COLO829 (cell line): ENCODE measurements at regions not wholly inside any gene's neighbourhood (a gene's known extent, or its start where the extent isn't known, plus 50 kb on each side); places are given as distances from the start of the nearest gene placed in this dataset.

Experiments used
- DNase-seq: peaks from one replicate; pipeline ENCODE4 v3.0.0; 2012; ENCODE audit warnings: low spot score

DNA sequence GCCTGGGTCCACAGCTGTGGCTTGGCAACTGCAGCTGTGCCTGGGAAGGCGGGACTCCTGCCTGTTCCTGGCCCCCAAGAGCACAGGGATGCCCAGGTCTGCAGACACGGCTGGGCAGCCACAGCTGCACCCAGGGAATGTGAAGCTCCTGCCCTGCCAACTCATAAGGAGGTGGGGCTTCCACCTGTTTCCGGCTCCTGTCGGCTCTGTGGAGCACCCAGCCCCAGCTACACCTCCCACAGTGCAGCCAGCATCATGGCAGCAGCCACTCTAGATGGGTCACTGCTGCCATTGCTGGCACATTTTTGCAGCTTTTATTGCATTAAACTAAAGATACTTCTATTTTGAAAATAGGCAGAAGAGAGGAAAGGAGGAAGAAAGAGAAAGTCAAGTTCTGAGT, 207.9 kb downstream of the SAMD5 start:
- no peak for DNase-seq

DNA sequence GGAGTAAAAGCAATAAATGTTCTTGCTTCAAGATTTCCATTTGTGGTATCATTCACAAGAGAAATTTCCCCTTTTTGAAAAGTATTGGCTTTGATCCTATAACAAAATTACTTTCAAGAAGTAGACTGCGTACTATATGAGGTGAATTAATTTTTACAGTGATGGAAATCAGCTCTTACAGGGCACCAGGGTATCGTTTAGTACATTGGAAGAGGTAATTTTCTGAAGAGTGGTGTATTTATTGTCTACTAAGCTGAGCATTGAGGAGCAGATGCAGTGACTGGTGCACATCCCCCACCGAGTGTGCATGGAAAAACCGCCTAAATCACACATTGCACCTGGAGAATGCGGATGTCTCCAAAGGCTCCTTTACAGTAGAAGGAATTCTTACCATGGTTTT, 209.5 kb downstream of the SAMD5 start:
- no peak for DNase-seq

DNA sequence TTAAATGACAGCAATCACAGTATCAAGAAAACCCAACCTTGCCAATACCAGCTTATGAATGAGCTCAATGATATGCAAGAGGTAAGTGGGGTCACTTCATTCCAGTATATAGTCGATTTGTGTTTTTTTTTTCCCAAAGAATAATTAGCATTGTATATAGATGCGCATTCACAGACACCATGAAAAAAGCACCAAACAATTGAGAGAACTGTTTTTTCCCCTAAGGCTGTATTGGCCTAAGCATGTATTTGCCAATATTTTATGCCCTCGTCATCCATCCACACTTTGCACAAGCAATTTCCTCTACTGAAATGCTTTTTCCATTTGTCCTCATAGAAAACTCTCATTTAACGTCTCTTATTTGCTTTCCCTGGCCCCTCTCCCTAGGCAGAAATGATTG, 213.7 kb downstream of the SAMD5 start:
- DNase-seq, result no peak

DNA sequence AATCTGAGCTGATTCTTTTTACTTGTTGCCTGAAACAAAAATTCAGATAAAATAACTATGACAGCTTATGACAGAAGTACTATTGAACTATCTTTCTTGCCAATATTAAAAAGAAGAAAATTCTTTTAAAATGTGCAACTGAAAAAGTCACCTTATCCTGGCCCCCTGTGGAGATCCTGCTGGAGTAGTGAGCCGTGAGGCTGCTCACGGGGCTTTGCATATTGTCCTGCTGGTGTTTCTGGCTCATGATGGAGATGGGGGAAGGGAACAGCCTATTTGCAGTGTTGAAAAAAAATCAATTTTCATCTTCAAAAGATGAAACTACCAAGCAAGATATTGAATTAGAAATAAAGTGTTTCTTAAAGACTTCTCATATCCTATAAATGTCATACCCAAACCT, 216.0 kb downstream of the SAMD5 start:
- no peak for DNase-seq

DNA sequence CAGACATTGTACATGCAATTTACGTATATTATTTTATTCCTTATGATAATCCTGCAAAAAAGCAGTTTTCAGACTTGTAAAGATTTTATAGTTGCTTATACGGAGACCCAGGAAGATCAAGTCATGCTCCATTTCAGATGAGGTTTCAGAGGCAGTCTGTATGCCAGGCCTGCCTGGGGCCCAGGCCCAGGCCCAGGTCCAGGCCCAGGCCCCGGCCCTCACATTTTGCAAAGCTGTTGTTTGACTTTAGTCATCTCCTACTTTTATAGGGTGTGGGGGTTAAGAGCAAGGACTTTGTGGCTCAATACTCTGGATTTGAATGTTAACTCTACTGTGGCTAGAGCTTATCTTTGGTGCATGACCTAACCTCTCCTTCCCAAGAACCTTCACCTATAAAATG, 217.9 kb downstream of the SAMD5 start:
- no peak for DNase-seq

DNA sequence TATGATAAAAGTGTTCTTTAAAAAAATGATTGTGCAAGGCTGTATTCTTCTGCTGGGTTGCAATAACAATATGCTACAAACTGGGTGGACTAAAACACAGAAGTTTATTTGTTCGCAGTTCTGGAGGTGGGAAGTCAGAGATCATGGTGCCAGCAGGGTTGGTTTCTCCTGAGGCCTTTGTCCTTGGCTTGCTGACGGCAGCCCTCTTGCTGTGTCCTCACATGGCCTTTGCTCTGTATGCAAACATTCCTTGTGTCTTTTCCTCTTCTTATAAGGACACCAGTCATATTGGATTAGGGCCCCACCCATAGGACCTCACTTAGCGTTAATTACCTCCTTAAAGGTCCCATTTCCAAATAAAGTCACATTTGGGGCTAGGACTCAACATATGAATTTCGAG, 220.4 kb downstream of the SAMD5 start:
- no peak for DNase-seq

DNA sequence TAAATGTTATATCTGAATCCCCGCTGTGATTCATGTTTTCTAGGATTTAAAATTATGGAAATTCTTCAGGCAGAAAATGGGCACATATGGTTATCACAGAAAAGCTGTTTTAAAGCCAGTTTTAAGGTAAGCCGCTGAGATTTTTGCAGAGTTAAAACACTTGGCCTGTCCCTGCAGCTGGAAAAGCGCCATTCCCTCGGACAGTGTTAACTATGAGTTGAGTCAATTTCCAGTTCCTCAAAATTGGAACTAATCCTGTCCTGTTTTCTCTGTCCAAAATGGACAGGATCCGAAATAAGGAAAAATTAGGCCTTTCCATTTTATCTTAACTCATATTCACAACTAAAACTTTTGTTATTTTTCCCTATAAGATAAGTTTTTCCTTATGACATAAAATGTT, 225.2 kb downstream of the SAMD5 start:
- DNase-seq, result no peak

DNA sequence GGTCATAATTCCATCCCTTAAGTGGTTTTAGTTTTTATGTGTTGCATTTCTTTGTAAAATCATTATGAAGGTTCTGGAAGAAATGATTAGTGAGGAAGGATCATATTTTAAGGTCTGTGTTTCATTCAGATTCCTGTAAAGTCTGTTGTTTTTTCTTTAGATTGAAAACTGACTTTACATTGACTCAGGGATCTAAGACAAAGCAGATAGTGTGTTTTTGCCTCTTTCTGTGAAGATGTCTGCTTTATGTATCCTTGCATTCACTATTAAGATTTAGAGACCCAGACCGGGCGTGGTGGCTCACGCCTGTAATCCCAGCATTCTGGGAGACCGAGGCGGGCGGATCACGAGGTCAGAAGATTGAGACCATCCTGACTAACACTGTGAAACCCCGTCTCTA, 225.7 kb downstream of the SAMD5 start:
- DNase-seq, result no peak

DNA sequence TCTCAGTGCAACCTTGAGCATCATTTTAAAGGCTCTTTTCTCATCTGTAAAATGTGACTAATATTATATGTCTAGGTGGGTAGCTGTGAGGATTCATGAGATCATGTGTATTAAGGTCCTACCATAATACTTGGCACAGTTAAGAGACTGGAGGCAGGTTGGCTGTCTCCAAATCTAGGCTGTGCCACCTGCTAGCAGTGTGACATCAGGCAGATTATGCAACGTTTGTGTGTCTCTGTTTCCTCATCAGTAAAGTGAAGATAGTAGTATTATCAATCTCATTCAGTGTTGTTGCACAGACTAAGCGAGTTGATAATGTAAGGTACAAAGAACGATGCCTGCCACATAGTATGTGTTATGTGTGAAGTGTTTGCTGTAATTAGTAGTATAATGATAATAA, 227.4 kb downstream of the SAMD5 start:
- no peak for DNase-seq

DNA sequence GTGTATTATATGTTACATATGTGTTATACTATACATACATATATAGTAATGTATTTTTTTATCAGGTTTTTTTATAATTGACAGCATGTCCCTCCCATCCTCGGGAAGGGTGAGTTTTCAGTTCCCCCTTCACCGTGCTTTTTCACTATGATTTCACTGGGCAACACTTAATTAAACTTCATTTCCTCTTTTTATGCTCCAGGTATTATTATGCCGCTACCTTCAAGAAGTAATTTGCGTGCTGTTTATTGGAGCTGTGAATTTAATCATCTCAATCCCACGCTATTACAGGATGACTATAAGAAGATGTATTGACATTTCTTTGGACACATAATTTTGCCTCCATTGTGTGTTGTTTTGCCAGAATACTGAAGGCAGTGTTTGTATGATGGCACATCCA, 228.6 kb downstream of the SAMD5 start:
- DNase-seq, result no peak

DNA sequence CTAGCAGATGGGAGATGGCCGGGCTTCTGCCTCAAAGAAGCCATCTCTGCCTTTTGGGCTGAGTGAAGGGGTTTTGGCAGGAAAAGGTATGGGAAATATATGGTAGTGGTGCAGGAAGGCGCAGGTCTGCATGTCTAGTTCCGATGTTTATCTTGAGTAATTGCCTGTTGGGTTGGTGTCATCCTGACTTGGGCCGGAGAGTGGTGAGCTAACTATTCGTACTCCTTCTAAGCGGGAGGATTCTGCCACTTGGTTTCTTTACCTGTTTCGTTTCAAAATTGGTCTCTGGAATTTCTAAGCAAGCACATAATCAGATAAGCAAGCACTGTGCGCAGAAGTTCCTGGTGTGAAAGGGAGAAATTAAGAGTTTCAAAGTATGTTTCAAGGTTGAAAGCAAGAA, 229.6 kb downstream of the SAMD5 start:
- no peak for DNase-seq

DNA sequence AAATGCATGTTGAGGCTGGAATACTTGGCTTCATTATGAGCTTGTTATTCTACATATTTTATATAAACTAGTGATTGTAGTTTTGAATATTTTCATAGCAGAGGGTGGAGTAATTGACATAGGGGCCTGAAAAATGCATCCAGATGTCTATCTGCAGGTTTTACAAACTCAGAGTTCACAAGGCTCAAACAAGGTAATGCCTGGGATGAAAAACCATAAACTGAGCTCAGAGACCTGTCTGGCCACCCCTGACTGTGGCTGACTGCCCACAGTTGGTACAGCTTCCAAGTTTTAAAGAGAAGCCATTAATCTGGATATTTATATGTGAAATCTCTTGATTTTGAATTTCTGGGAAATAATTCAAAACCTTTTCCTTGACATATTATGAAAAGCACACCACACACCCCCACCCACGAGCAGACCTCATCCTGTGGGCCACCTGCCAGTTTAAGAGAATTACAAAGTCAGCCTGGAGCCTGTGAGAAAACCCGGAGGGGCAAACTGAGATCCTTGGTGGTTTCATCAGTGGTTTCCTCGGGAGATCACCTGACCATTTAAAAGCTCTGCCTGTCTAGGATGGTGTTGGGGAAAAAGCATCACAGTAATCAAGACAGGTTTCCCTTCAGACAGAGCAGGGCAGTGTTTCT, 230.1 kb downstream of the SAMD5 start:
- DNase-seq, result no peak

DNA sequence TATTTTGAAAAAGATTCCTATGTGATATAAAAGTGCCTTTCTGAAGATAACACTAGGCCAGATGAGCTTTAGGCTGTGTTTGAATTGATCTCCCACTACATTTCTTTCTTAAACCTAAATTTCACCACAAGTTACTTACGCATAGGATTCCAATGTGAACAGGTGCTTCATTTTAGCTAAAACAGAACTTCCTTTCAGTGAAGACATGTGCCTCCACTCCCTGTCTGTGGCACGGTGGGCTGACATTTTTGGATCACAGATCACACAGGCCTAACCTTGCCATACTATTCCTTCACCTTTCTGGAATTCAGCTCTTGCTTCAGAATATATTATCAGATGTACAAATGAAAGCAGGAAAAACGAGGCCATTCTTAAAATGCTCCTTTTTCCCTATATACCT, 231.8 kb downstream of the SAMD5 start:
- no peak for DNase-seq

DNA sequence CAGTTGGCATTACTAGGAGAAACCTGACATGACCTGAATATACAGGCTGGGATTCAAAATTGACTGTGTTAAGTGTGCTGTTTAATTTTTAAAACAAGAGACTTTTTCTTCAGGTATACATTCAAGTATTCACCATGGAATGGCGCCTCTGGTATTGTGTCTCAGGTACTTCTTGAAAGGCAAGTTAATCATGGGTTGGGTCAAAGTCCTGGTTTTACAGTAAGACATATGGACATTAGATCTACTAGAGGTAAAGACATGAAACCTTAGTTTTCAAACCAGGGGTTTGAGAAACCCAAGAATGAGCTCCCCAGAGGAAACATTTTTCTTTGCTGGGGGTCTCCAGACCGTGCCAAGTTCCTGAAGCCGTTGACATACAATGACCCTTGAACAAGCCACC, 232.4 kb downstream of the SAMD5 start:
- no peak for DNase-seq

DNA sequence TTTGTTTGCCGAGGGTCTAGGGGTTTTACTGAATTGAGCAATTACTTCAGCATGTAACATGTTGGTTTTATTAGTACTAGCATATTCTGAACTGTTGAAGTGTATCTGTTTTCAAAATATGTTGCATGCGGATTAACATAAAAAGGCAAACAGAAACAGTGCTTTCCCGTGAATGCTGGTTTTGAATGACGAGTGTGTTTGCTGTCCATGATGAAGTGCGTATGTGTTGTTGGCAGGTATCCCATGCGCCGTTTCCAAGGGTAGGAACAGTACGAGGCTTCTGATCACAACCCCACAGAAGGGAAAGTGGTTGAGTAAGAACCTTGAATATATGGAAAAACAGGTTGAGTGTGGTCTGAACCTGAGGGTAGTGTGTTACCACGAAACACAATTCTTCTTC, 232.9 kb downstream of the SAMD5 start:
- no peak for DNase-seq

DNA sequence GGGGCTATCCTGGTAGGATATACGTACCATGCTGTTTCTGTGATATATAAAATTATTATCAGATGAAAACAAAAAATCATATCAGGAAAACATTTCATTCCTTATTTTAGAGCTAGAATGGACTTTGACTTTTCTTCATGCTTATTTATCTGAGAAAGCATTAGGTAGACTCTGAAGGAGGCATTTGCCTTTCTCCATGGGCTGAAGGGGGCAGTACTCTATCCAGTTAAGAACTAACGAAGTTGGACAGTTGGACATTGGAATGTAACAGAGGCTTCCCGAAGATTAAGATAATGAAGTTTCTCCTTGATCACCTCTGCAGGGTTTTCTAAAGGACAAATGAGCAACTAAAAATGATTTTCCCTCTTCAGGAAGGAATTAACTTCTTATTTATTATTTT, 233.9 kb downstream of the SAMD5 start:
- DNase-seq, result no peak

DNA sequence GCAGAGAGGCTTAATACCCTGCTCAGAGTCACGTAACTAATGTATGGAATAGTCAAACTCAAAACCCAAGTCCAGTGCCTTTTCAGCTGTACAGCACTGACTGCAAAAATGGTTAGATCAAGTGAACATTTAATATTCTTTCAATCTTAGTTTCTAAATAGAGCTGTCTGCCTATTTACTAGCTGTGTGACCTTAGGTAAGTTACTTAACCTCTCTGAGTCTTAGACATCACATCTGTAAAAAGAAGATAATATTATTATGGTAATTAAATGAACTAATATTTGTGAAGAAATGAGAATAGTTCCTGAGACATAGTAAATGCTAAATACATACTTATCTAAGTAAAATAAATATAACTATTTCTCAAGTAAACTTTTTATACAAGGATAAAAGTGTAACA, 235.5 kb downstream of the SAMD5 start:
- DNase-seq, result no peak

DNA sequence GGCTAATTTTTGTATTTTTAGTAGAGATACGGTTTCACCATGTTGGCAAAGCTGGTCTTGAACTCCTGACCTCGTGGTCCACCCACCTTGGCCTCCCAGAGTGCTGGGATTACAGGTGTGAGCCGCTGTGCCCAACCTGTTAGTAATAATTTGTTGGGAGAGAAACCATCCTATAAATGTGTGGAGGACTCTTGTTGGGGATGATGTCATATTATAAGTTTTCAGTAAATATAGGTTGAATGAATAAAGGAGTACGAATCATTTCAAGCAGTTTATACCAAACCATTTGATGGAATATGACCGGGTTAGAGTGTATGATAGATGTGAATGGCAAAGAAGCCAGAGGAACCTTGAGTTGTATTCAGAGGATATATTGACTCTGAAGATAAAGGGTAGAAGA, 240.8 kb downstream of the SAMD5 start:
- DNase-seq, result no peak

DNA sequence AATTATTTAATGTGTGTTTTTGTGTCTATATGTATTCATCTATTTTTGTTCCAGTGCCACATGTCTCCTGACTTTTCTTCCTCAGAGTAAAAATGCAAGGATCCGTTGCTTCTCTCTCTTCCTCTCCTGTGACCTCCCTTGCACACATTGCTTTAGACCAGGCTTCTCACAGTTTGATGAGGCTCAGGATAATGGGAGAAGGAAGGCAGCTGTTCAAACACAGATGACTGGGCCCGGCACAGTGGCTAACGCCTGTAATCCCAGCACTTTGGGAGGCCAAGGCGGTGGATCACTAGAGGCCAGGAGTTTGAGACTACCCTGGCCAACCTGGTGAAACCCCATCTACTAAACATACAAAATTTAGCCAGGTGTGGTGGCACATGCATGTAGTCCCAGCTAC, 241.9 kb downstream of the SAMD5 start:
- no peak for DNase-seq

DNA sequence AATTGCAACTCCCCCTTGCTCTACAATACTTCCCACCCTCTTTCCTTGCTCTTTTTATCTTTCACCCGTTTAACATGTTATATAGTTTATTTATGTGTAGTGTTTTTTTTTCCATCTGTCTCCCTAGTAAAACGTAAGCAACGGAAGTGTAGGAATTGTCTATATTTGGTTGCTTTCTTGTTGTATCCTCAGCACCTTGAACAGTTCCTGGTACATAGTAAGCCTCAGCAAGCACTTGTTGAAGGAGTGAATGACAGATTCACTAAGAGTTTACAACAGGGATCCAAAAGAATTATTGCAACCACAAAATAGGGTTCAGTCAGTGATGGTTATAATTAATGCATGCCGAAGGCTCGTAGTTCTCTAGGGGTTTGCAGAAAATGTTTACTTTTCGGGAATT, 242.7 kb downstream of the SAMD5 start:
- DNase-seq, result no peak

DNA sequence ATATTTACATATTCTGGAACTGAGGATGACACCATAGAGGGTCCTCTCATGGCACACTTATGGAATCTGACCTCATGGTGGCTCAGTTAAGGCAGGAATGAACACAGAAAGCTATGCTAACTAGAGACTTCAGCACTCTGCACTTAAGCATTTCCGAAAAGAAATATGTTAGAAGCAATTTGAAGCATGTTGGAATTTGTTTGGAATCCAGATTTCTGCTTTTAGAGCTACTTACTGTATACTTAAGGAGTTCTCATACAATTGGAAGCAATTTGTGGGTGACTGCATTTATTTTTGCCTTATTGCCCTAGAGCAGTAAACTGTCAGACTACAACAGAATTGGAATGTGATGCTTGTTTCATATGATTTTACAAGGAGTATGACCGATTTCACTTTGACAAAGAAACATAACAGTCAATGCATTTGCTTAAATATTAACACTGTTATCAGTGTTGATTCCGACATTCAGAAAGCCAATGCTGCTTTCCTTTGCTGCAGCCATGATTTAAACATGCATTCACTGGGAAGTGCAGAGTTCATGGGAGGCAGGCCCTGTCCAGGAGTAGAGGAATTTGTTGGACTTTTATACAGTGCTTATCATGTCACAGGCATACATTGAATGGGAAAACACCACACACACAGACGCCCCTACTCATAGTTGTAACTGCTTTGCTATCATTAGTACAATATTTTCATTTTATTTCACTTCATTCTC, 244.4 kb downstream of the SAMD5 start:
- no peak for DNase-seq

DNA sequence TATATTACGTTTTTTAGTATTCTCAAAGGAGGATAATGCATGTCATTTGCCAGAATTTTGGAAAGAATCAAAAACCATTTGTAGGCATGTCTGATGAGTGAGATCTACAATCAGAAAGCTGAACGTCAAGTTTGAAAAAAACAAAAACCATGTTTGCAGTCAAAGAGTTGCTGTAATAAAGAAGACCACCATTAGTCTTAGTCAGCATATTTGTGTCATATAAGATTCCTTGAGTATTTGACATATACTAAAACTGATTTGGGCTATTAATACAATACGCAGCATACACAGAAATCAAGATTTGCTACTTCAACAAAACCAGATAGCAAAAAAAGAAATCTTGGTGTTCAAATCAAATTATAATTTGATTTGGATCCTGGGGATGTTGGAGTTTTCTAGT, 247.5 kb downstream of the SAMD5 start:
- no peak for DNase-seq

DNA sequence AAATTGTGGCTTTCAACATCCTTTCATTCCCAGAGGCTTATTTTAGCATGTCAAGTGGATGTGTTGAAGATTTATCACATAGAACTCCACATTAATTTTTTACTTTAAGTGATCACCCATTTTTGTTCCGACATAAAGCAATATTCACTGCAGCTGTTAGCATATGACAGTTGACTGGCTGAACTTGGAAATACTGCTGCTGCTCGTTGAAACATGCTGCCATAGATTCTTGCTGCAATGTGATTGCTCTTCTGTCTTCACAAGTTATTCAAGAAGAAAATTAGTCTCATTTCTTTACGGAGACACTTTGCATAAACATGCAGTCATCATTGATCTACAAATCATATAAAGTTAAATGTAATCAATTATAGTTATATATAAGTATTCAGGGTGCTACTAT, 248.4 kb downstream of the SAMD5 start:
- DNase-seq, result no peak

DNA sequence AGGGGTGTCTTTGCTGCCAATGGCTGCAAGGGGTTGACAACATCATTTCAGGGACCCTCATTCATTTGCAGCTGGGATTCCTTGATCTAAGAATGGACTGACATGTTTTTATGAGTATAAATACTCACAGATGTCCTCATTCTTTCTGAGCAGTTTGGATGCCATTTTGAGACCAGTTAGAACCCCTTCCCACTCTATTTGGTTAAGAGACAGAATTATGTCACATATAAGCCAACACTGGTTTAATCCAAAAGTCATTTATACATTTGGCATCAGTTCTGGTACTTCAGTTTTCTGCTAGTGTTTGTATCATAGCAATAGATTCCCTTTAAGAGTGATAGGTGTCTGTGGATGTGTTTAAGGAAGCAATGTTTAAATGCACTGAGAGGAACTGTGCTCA, 248.8 kb downstream of the SAMD5 start:
- no peak for DNase-seq
